Fibroblast of lung (primary cell): ENCODE measurements at regions not wholly inside any gene's neighbourhood (a gene's known extent, or its start where the extent isn't known, plus 50 kb on each side); places are given as distances from the start of the nearest gene placed in this dataset.

Experiments
- DNase-seq, 2 donors: peaks; one replicate each; pipeline versions ENCODE4 v3.0.0 to v3.0.0-alpha.2; 2010; ENCODE audit warnings: low read depth in 2 of 2
- H2AFZ ChIP-seq: 2 replicates; pipeline ENCODE4 v1.5.1; 2012; ENCODE audit warnings: low read length, control low read depth, inconsistent platforms
- H3K27ac ChIP-seq: 2 replicates; pipeline ENCODE4 v1.5.1; 2011; ENCODE audit warnings: low read length, control low read depth; ENCODE audit not compliant: insufficient read depth
- H3K27me3 ChIP-seq: 2 replicates; pipeline ENCODE4 v1.5.1; 2011; ENCODE audit warnings: mild to moderate bottlenecking, low read length; ENCODE audit not compliant: control insufficient read depth, insufficient read depth
- H3K36me3 ChIP-seq: 2 replicates; pipeline ENCODE4 v1.5.1; 2011; ENCODE audit warnings: low read length; ENCODE audit not compliant: control insufficient read depth, insufficient read depth
- H3K4me1 ChIP-seq: 2 replicates; pipeline ENCODE4 v1.5.1; 2011; ENCODE audit warnings: low read length; ENCODE audit not compliant: control insufficient read depth, insufficient read depth; ENCODE audit errors: extremely low read depth
- H3K4me2 ChIP-seq: 2 replicates; pipeline ENCODE4 v1.5.1; 2011; ENCODE audit warnings: low read length, control low read depth; ENCODE audit not compliant: insufficient read depth; ENCODE audit errors: extremely low read depth
- H3K4me3 ChIP-seq, 4 experiments: fragments of 200-600 bp in 1 of 4; sonication (generic) in 1 of 4; replicated peaks in 1 of 4; 2 replicates each; pipeline ENCODE4 v1.5.1; 2011 to 2016; ENCODE audit warnings: low read length in 4 of 4, low read depth in 3 of 4, mild to moderate bottlenecking in 3 of 4, control low read depth in 2 of 4, inconsistent platforms in 1 of 4, mixed read lengths in 1 of 4; ENCODE audit not compliant: insufficient read depth in 1 of 4; ENCODE audit errors: control extremely low read depth in 1 of 4
- H3K79me2 ChIP-seq: 2 replicates; pipeline ENCODE4 v1.5.1; 2012; ENCODE audit warnings: mild to moderate bottlenecking, low read length, inconsistent platforms; ENCODE audit not compliant: control insufficient read depth, insufficient read depth
- H3K9ac ChIP-seq: 2 replicates; pipeline ENCODE4 v1.5.1; 2011; ENCODE audit warnings: mild to moderate bottlenecking, low read length, control low read depth; ENCODE audit not compliant: insufficient read depth
- H3K9me3 ChIP-seq: 2 replicates; pipeline ENCODE4 v1.5.1; 2012; ENCODE audit warnings: low read depth, low read length; ENCODE audit not compliant: control insufficient read depth, insufficient read depth
- H4K20me1 ChIP-seq: 2 replicates; pipeline ENCODE4 v1.5.1; 2011; ENCODE audit warnings: low read length; ENCODE audit not compliant: control insufficient read depth, insufficient read depth; ENCODE audit errors: extremely low read depth
- CTCF ChIP-seq, 2 donors: IDR thresholded peaks in 1 of 2; conservative IDR thresholded peaks in 1 of 2; 1 replicate in 1 of 2; 2 replicates in 1 of 2; pipeline ENCODE4 v1.5.1; 2011 to 2012; ENCODE audit warnings: low read length in 2 of 2, control low read depth in 1 of 2, inconsistent platforms in 1 of 2, low read depth in 1 of 2, mild to moderate bottlenecking in 1 of 2
- EZH2 ChIP-seq: IDR thresholded peaks from 2 replicates; pipeline ENCODE4 v1.5.1; 2012; ENCODE audit warnings: low read length, control low read depth, mild to moderate bottlenecking; ENCODE audit errors: missing control alignments

- H2AFZ ChIP-seq, result no peak overlapping the region
- H3K27me3 ChIP-seq, result no peaks in the 10 kb centered on the region
- no peaks in the 10 kb centered on the region for H4K20me1 ChIP-seq
- H3K36me3 ChIP-seq, result no peaks in the 10 kb centered on the region
- H3K4me1 ChIP-seq, result no peaks in the 10 kb centered on the region
- no peak for TF ChIP-seq CTCF (conservative IDR thresholded peaks at IDR 0.05 in 1 of 2, IDR thresholded peaks at IDR 0.05 in 1 of 2; ENCODE audit: low read depth in 1 of 2, low read length in 2 of 2)
- no peak for TF ChIP-seq EZH2
- H3K4me3 ChIP-seq, result no peak overlapping the region
- H3K9ac ChIP-seq, result no peak overlapping the region
- no peak overlapping the region for H3K27ac ChIP-seq
- no peaks in the 10 kb centered on the region for H3K9me3 ChIP-seq
- DNase-seq, result no peak
- no peaks in the 10 kb centered on the region for H3K79me2 ChIP-seq
- no peak overlapping the region for H3K4me2 ChIP-seq
Measured at GRCh38 chr6:20318851-20319387, 82.8 kb upstream of the E2F3 start.

GRCh38 chr6:20319520-20320357, 81.9 kb upstream of the E2F3 start:
- Histone ChIP-seq H3K27ac (no peak overlapping the region), H3K79me2 (no peaks in the 10 kb centered on the region), H3K9me3 (no peaks in the 10 kb centered on the region), H3K4me1 (no peaks in the 10 kb centered on the region), H3K4me3 (no peak overlapping the region), H3K9ac (no peak overlapping the region), H4K20me1 (no peaks in the 10 kb centered on the region), H3K4me2 (no peak overlapping the region), H3K27me3 (no peaks in the 10 kb centered on the region), H3K36me3 (no peaks in the 10 kb centered on the region), H2AFZ (no peak overlapping the region)
- TF ChIP-seq CTCF (conservative IDR thresholded peaks at IDR 0.05 in 1 of 2, IDR thresholded peaks at IDR 0.05 in 1 of 2; ENCODE audit: low read depth in 1 of 2, low read length in 2 of 2) (no peak), EZH2 (no peak)
- DNase-seq, result no peak

- no peaks in the 10 kb centered on the region for H3K4me1 ChIP-seq
- no peaks in the 10 kb centered on the region for H3K36me3 ChIP-seq
- H3K27ac ChIP-seq, result no peak overlapping the region
- H4K20me1 ChIP-seq, result no peaks in the 10 kb centered on the region
- no peaks in the 10 kb centered on the region for H3K27me3 ChIP-seq
- no peak overlapping the region for H2AFZ ChIP-seq
- DNase-seq, result no peak
- no peak overlapping the region for H3K9ac ChIP-seq
- H3K79me2 ChIP-seq, result no peaks in the 10 kb centered on the region
- TF ChIP-seq EZH2, result no peak
- TF ChIP-seq CTCF (conservative IDR thresholded peaks at IDR 0.05 in 1 of 2, IDR thresholded peaks at IDR 0.05 in 1 of 2; ENCODE audit: low read depth in 1 of 2, low read length in 2 of 2), result no peak
- H3K4me3 ChIP-seq, result no peak overlapping the region
- H3K4me2 ChIP-seq, result no peak overlapping the region
- no peaks in the 10 kb centered on the region for H3K9me3 ChIP-seq
Measured at GRCh38 chr6:20325641-20326421, 75.8 kb upstream of the E2F3 start.
